Naive thymus-derived CD8-positive, alpha-beta T cell (primary cell): ENCODE measurements at regions not wholly inside any gene's neighbourhood (a gene's known extent, or its start where the extent isn't known, plus 50 kb on each side); places are given as distances from the start of the nearest gene placed in this dataset.

Experiments used
- ATAC-seq, 2 donors: fragments of 150-1000 bp; cut with Tn5 transposase in 1 of 2; sonication (Bioruptor Pico), chemical (Tn5 transposase) in 1 of 2; 1 replicate in 1 of 2; 2 replicates in 1 of 2; pipeline ENCODE4 v1.10.0; 2021; ENCODE audit warnings: mild to moderate bottlenecking in 2 of 2, moderate library complexity in 2 of 2
- POLR2A ChIA-PET: fragments of 350-600 bp; sonication (Branson Sonifier 250); formaldehyde crosslinking; loops from one replicate; lab custom pipeline; 2021; ENCODE audit warnings: antibody characterized with exemption; lab: Charles Lee
- DNase-seq, 10 donors: peaks; one replicate each; pipeline versions ENCODE4 v3.0.0 to v3.0.0-alpha.2; 2020 to 2022
- H3K27ac Mint-ChIP-seq, 10 donors: one replicate each; pipeline ENCODE4 v1.8.0; 2020 to 2022; ENCODE audit warnings: mild to moderate bottlenecking in 10 of 10, mixed read lengths in 10 of 10, moderate library complexity in 4 of 10, inconsistent platforms in 1 of 10
- H3K27me3 Mint-ChIP-seq, 5 donors: one replicate each; pipeline ENCODE4 v1.8.0; 2021 to 2022; ENCODE audit warnings: mixed read lengths in 5 of 5
- H3K36me3 Mint-ChIP-seq, 3 donors: one replicate each; pipeline ENCODE4 v1.8.0; 2020 to 2022; ENCODE audit warnings: mixed read lengths in 3 of 3, mild to moderate bottlenecking in 2 of 3, inconsistent platforms in 1 of 3
- H3K4me1 Mint-ChIP-seq, 4 donors: one replicate each; pipeline ENCODE4 v1.8.0; 2021 to 2022; ENCODE audit warnings: mixed read lengths in 4 of 4
- H3K4me3 Mint-ChIP-seq, 10 donors: one replicate each; pipeline ENCODE4 v1.8.0; 2020 to 2022; ENCODE audit warnings: mild to moderate bottlenecking in 10 of 10, mixed read lengths in 10 of 10, moderate library complexity in 6 of 10, inconsistent platforms in 1 of 10
- H3K9me3 Mint-ChIP-seq, 9 donors: one replicate each; pipeline ENCODE4 v1.8.0; 2020 to 2022; ENCODE audit warnings: mixed read lengths in 9 of 9, mild to moderate bottlenecking in 3 of 9, inconsistent platforms in 1 of 9, moderate library complexity in 1 of 9

- no peak overlapping the region for H3K27ac Mint-ChIP-seq
Observed at GRCh38 chr12:107228076-107228475, 134.7 kb upstream of the CRY1 start.

GRCh38 chr12:107229827-107230226 is 136.5 kb upstream of the CRY1 start:
- POLR2A ChIA-PET = no interaction called here
- DNase-seq = no peak
- Mint-ChIP-seq H3K36me3 (no peaks in the 10 kb centered on the region), H3K27me3 (no peaks in the 10 kb centered on the region), H3K4me1 (no peaks in the 10 kb centered on the region), H3K4me3 (no peak overlapping the region), H3K9me3 (no peaks in the 10 kb centered on the region), H3K27ac (no peak overlapping the region)
- ATAC-seq = no peak

More at GRCh38 chr12:107228076-107228475, 134.7 kb upstream of the CRY1 start:
- H3K36me3 Mint-ChIP-seq = no peaks in the 10 kb centered on the region
- no peak overlapping the region for H3K4me3 Mint-ChIP-seq
- no peaks in the 10 kb centered on the region for H3K9me3 Mint-ChIP-seq
- ATAC-seq (no peak), DNase-seq (no peak)
- POLR2A ChIA-PET = no interaction called here
- H3K27me3 Mint-ChIP-seq = peaks cover 0 to 7% (median 4%) of the 10 kb centered on the region in 5 donors
- H3K4me1 Mint-ChIP-seq = no peaks in the 10 kb centered on the region

DNA sequence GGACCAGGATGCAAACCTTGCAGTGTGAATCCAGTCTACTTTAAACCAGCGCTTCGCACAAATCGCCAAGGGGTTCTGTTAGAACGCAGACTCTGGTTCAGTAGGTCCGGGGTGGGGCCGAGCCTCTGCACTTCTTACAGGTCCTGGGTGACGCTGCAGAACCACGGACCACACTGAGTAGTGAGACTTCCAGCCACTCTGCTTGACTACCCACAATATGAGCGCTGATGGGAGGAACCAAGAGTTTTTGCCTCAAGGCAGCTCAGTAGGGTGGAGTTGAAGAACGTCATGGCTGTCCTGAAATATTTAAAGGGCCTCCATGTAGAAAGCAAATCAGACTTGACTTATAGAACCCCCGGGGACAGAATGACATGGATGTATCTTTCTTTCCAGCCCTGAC is 138.0 kb upstream of the CRY1 start:
- peaks cover 0 to 6% (median 2%) of the 10 kb centered on the region in 4 donors for H3K4me1 Mint-ChIP-seq
- H3K36me3 Mint-ChIP-seq = no peaks in the 10 kb centered on the region
- no peak overlapping the region for H3K4me3 Mint-ChIP-seq
- H3K27me3 Mint-ChIP-seq = no peaks in the 10 kb centered on the region
- ATAC-seq (no peak), DNase-seq (no peak)
- H3K9me3 Mint-ChIP-seq = no peaks in the 10 kb centered on the region
- H3K27ac Mint-ChIP-seq = no peak overlapping the region
- POLR2A ChIA-PET = no interaction called here

DNA sequence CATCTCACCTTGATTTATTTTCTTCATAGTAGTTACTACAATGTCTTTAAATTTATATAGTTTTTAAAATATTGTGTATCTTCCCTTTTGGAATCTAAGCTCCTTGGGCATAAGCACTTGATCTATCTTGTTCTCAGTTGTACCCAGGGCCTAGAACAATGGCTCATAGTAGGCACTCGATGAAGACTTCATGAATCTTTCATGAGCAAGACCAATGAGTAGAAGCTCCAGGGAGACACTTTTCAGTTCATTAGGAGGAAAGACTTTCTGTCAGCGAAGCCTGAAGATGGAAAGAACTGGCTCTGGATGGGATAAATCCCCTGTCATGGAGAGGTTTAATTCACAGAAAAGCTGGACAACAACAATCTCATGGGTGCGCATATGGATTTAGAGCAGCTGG is 140.2 kb upstream of the CRY1 start:
- DNase-seq = no peak
- POLR2A ChIA-PET = no interaction called here
- ATAC-seq = no peak
- no peaks in the 10 kb centered on the region for H3K9me3 Mint-ChIP-seq
- peaks cover 12 to 23% (median 15%) of the 10 kb centered on the region in 4 donors for H3K4me1 Mint-ChIP-seq
- H3K36me3 Mint-ChIP-seq = no peaks in the 10 kb centered on the region
- no peaks in the 10 kb centered on the region for H3K27me3 Mint-ChIP-seq
- no peak overlapping the region for H3K4me3 Mint-ChIP-seq
- no peak overlapping the region for H3K27ac Mint-ChIP-seq

- DNase-seq (no peak), ATAC-seq (no peak)
- Mint-ChIP-seq H3K27me3 (no peaks in the 10 kb centered on the region), H3K36me3 (no peaks in the 10 kb centered on the region), H3K9me3 (no peaks in the 10 kb centered on the region), H3K4me3 (no peak overlapping the region), H3K4me1 (peaks cover 12 to 23% (median 15%) of the 10 kb centered on the region in 4 donors), H3K27ac (peak overlapping the region in 1 of 10 donors; percentile 58)
- POLR2A ChIA-PET = no interaction called here
Observed at GRCh38 chr12:107235600-107235999, 142.3 kb upstream of the CRY1 start.

- Mint-ChIP-seq H3K36me3 (no peaks in the 10 kb centered on the region), H3K27ac (peak overlapping the region in 3 of 10 donors; percentile 29 to 77 (median 49)), H3K4me3 (peak overlapping the region in 3 of 10 donors; percentile 15 to 30 (median 27)), H3K9me3 (no peaks in the 10 kb centered on the region), H3K27me3 (peaks cover 0 to under 1% (median 0%) of the 10 kb centered on the region in 5 donors), H3K4me1 (peaks cover 13 to 30% (median 18%) of the 10 kb centered on the region in 4 donors)
- POLR2A ChIA-PET = no interaction called here
- peak in 1 of 2 donors; percentile 47 for ATAC-seq
- DNase-seq = peak in 1 of 10 donors; percentile 5
Observed at GRCh38 chr12:107236824-107237511, 143.6 kb upstream of the CRY1 start.

- Mint-ChIP-seq H3K27ac (no peak overlapping the region), H3K4me3 (no peak overlapping the region), H3K4me1 (peaks cover 14 to 43% (median 22%) of the 10 kb centered on the region in 4 donors), H3K36me3 (no peaks in the 10 kb centered on the region), H3K27me3 (peaks cover 0 to 10% (median 1%) of the 10 kb centered on the region in 5 donors), H3K9me3 (no peaks in the 10 kb centered on the region)
- POLR2A ChIA-PET = no interaction called here
- DNase-seq (no peak), ATAC-seq (no peak)
Observed at GRCh38 chr12:107238296-107238695, 144.9 kb upstream of the CRY1 start.

GRCh38 chr12:107241411-107241810 is 148.1 kb upstream of the CRY1 start:
- peaks cover 13 to 38% (median 20%) of the 10 kb centered on the region in 4 donors for H3K4me1 Mint-ChIP-seq
- no peak for DNase-seq
- no peaks in the 10 kb centered on the region for H3K36me3 Mint-ChIP-seq
- ATAC-seq = no peak
- POLR2A ChIA-PET = no interaction called here
- H3K4me3 Mint-ChIP-seq = no peak overlapping the region
- H3K27me3 Mint-ChIP-seq = peaks cover 0 to 13% (median 3%) of the 10 kb centered on the region in 5 donors
- H3K9me3 Mint-ChIP-seq = no peaks in the 10 kb centered on the region
- no peak overlapping the region for H3K27ac Mint-ChIP-seq

DNA sequence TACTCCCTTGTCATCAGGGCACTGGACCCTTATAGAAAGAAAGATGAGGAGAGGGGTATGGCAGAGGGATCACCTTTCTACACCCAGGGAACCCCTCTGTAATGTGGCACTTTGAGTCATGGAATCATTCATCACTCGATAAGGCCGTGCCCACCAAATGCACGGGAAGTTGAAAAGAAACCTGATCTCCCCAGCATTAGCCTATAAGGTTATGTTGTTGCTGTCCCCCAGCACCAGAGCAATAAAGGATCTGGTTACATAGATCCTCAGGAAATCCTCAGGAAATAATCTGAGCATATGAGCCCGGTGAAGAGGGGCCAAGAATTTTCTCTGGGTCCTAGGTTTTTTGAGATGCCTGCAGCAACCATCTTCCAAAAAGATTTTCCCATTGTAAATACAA is 148.8 kb upstream of the CRY1 start:
- DNase-seq = no peak
- no peak overlapping the region for H3K27ac Mint-ChIP-seq
- peaks cover 1 to 13% (median 3%) of the 10 kb centered on the region in 5 donors for H3K27me3 Mint-ChIP-seq
- ATAC-seq = no peak
- H3K4me3 Mint-ChIP-seq = no peak overlapping the region
- no peaks in the 10 kb centered on the region for H3K36me3 Mint-ChIP-seq
- H3K4me1 Mint-ChIP-seq = peaks cover 8 to 31% (median 14%) of the 10 kb centered on the region in 4 donors
- H3K9me3 Mint-ChIP-seq = no peaks in the 10 kb centered on the region
- POLR2A ChIA-PET = interaction anchor here (0.7 kb wide), 1 partner anchor 537 kb away, joined by 3 read pairs; no protein-coding TSS in a partner anchor

DNA sequence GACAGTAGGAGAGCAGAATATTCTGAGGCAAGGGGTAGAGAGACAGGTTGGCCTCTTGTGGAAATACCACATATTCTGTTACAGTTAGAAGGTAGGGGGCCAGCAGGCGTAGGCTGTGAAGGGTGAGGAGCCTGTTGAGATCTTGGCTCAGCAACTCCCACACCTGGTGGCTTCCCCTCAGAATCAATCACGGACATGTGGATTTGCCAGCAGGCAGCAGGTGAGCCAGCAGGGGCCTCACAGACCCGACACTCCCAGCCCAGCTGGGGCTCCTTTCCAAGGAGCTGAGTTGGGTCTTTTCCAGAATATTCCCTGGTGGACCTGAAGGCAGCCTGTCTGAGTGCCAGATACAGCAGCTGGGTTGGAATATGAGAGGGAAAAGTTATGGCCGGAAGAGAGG is 150.0 kb upstream of the CRY1 start:
- Mint-ChIP-seq H3K27me3 (peaks cover 1 to 13% (median 3%) of the 10 kb centered on the region in 5 donors), H3K36me3 (no peaks in the 10 kb centered on the region), H3K4me1 (peaks cover 2 to 20% (median 6%) of the 10 kb centered on the region in 4 donors), H3K4me3 (no peak overlapping the region), H3K27ac (no peak overlapping the region), H3K9me3 (no peaks in the 10 kb centered on the region)
- ATAC-seq = no peak
- POLR2A ChIA-PET = no interaction called here
- DNase-seq = no peak

DNA sequence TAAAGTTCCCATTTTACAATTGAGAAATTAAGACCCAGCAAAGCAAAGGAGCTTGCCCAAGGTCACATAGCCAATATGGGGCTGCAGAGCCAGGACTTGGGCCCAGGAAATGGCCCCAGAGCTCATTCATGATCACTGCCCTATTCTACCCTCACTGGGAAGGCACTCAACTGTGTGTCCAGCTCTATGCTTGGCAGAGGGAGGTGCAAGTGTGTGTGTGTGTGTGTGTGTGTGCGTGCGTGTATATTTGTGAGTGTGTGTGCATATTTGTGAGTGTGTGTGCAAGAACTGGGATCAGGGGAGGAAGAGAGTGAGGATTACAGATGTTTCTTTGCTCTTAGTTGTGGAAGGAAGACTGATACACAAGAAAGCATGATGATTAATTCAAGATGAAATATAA is 151.2 kb upstream of the CRY1 start:
- ATAC-seq (no peak), DNase-seq (no peak)
- Mint-ChIP-seq H3K4me1 (peaks cover 2 to 20% (median 7%) of the 10 kb centered on the region in 4 donors), H3K36me3 (no peaks in the 10 kb centered on the region), H3K27ac (no peak overlapping the region), H3K9me3 (peaks cover 0 to 2% (median 0%) of the 10 kb centered on the region in 9 donors), H3K4me3 (no peak overlapping the region), H3K27me3 (peaks cover 1 to 13% (median 5%) of the 10 kb centered on the region in 5 donors)
- POLR2A ChIA-PET = no interaction called here

- peaks cover 0 to 2% (median 0%) of the 10 kb centered on the region in 9 donors for H3K9me3 Mint-ChIP-seq
- H3K4me3 Mint-ChIP-seq = no peak overlapping the region
- ATAC-seq = no peak
- POLR2A ChIA-PET = no interaction called here
- H3K36me3 Mint-ChIP-seq = no peaks in the 10 kb centered on the region
- DNase-seq = no peak
- H3K4me1 Mint-ChIP-seq = peaks cover 0 to 7% (median under 1%) of the 10 kb centered on the region in 4 donors
- peaks cover 0 to 13% (median 5%) of the 10 kb centered on the region in 5 donors for H3K27me3 Mint-ChIP-seq
- H3K27ac Mint-ChIP-seq = no peak overlapping the region
Observed at GRCh38 chr12:107247650-107248049, 154.3 kb upstream of the CRY1 start.

- H3K27me3 Mint-ChIP-seq = peaks cover 0 to 10% (median 4%) of the 10 kb centered on the region in 5 donors
- POLR2A ChIA-PET = no interaction called here
- no peaks in the 10 kb centered on the region for H3K36me3 Mint-ChIP-seq
- peaks cover 0 to 2% (median 0%) of the 10 kb centered on the region in 9 donors for H3K9me3 Mint-ChIP-seq
- ATAC-seq = no peak
- no peak overlapping the region for H3K27ac Mint-ChIP-seq
- no peak for DNase-seq
- H3K4me3 Mint-ChIP-seq = no peak overlapping the region
- peaks cover 0 to 2% (median under 1%) of the 10 kb centered on the region in 4 donors for H3K4me1 Mint-ChIP-seq
Observed at GRCh38 chr12:107248187-107248586, 154.8 kb upstream of the CRY1 start.
